NT2/D1 (cell line): ENCODE measurements at regions not wholly inside any gene's neighbourhood (a gene's known extent, or its start where the extent isn't known, plus 50 kb on each side); places are given as distances from the start of the nearest gene placed in this dataset.

Experiments
- SUZ12 ChIP-seq: IDR thresholded peaks from 2 replicates; pipeline ENCODE4 v1.6.1; 2011; ENCODE audit not compliant: insufficient read length, insufficient read depth; ENCODE audit errors: extremely low read depth
- YY1 ChIP-seq: IDR thresholded peaks from 2 replicates; pipeline ENCODE4 v1.6.1; 2011; ENCODE audit not compliant: insufficient read length, insufficient read depth
- ZNF274 ChIP-seq: IDR thresholded peaks from 2 replicates; pipeline ENCODE4 v1.6.1; 2011; ENCODE audit warnings: mild to moderate bottlenecking, low read depth, low read length

- TF ChIP-seq ZNF274 (no peak), SUZ12 (no peak), YY1 (no peak)
Observed at GRCh38 chr1:69090170-69090569, 477.6 kb upstream of the LRRC7 start.
